GM12873 (cell line): ENCODE measurements at regions not wholly inside any gene's neighbourhood (a gene's known extent, or its start where the extent isn't known, plus 50 kb on each side); places are given as distances from the start of the nearest gene placed in this dataset.

Experiments used
- TF ChIP-seq, protein P1 (sequence below): IDR thresholded peaks from 2 replicates; pipeline ENCODE4 v1.5.1; 2012; ENCODE audit warnings: low read depth, mild to moderate bottlenecking, moderate library complexity, low read length, control low read depth; ENCODE audit not compliant: insufficient read depth; ENCODE audit errors: missing control alignments

DNA sequence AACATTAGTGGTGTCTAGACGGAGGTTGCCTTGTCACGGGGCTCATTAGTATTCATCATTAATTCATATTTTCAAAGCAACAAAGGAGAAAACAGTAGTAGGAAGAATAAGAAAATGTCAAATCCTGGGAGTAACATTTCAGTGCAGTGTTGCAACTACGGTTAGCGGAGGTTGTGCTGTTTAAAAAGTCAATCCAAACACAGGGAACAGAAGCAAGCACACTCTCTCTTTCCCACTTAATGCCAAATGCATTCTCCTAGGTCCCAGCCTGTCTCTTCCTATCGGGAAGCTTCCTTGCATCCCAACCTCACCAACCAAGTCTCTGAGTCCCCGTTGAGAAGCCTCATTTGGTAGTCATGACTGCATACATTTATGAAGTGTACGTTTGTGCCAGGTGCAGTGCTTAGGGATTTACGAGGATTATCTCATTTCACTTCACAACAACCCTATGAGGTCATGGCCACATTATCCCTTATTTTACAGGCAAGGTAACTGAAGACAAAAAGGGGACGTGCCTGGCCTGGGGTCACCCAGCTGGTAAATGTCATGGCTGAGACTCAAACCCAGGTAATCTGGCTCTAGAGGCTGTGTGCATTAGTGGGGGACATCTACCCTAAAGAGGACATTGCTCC is 283.6 kb upstream of the SALL1 start:
- TF ChIP-seq, protein P1, sequence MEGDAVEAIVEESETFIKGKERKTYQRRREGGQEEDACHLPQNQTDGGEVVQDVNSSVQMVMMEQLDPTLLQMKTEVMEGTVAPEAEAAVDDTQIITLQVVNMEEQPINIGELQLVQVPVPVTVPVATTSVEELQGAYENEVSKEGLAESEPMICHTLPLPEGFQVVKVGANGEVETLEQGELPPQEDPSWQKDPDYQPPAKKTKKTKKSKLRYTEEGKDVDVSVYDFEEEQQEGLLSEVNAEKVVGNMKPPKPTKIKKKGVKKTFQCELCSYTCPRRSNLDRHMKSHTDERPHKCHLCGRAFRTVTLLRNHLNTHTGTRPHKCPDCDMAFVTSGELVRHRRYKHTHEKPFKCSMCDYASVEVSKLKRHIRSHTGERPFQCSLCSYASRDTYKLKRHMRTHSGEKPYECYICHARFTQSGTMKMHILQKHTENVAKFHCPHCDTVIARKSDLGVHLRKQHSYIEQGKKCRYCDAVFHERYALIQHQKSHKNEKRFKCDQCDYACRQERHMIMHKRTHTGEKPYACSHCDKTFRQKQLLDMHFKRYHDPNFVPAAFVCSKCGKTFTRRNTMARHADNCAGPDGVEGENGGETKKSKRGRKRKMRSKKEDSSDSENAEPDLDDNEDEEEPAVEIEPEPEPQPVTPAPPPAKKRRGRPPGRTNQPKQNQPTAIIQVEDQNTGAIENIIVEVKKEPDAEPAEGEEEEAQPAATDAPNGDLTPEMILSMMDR = no peak

DNA sequence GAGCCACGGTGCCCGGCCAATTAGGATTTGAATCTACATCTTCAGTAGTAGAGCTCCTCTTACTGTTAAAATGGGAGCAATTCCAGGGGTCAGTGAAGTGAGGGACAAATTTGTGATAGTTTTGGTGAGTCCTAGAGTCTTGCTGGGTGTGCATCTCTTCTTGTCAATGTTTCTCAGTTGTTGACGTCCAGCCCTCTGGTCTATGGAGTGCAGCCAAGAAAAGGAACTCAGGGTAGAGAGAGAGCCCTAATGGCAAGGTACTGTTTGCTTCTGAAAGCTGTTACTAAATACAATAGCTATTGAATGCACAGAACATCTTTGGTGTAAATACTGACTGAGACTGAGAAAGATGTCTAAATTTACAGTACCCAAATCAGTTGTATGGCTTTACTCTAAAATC is 282.5 kb upstream of the SALL1 start:
- TF ChIP-seq, protein P1 = no peak

DNA sequence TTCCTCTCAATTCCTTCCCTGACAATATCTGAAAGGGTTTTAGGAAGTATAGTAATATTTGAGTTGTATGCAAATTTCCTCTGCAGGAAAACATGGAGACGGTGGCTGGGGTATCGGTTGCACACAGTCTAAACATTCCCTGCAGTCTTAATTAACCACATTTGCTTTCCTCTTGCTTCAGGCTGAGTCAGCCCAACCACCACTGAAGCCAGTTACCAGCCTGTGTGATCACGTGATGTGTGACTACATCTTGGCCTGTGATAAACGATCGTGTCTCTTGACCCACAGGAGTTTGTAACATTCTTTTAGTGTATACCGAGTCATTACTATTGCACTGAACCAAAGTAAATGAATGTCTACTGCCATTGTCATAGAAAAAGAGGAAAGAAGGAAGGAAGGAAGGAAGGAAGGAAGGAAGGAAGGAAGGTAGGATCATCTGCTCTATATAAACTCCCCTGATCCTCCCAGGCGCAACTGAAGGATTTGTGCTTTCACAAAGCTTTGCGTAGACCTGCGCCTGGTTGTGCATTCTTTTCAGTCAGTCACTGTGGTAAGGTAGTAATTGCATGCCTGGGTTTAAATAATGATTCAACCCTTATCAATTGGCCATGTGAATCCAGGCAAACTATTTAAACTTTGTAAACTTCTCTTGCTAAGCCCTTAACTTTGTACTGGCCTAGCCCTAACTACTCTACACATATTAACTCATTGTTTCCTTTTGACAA is 280.6 kb upstream of the SALL1 start:
- TF ChIP-seq, protein P1 = no peak

DNA sequence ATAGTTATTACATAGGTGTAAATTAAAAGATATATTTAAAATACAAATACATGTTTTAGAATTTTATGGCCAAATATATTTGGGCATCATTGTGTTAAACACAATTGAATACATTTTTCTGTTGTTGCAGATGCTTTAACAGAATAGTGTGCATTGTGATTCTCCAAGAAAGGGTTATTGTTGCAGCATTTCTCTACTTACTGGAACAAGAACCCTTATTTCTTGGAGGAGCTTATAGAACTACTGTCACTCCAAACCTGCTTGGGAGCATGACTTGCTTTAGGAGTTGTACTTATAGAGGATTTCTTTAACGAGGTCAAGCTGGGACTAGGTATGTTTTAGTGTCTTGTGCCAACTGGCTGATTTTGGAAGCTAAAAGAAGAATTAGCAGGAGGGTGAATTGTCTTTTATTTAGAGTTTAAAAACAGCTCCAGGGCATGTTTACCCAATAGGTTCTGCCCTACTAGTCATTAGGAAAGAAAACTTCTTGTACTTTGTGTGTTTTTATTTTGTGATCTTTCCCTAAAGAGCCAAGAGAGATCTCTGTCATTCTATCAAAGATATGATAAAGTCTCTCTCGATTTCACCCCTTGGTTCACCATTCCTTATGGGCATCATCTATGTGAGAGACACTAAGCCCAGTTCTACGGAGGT is 279.8 kb upstream of the SALL1 start:
- TF ChIP-seq, protein P1 = no peak

DNA sequence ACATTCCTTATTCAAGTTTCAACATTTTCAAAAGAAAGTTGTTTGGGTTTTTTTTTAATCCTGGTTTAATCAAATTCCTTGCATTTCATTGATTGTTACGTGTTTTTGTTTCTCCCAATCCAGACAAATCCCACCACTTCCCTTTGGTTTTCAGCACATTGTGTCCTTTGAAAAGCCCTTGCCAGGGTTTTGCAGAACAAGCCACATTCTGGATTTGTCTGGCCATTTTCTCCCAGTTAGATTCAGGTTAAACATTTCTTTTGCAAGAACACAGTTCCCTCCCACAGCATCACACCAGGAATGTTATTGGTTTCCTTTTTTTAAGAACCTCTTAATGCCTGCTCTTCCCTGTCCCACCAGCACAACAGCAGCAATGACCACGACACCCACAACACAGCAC is 278.0 kb upstream of the SALL1 start:
- TF ChIP-seq, protein P1 = no peak

DNA sequence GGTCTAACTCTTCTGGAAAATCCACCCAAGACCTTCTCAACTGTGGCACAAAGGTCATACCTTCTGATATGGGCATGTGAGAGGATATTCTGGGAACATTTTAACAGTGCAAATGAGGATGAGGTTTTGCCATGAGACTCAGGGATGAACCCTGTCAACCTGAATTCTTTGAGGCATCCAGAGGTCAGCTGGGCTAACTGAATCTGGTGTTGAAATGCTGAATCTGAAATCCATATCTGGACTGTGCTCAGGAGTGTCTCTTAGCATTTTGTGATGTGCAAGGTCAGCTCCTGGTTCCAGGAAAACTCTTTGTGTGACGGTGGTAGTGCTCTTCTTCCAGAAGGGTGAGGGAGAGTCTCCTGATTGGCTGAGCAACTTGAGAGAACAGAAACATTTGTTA is 276.0 kb upstream of the SALL1 start:
- TF ChIP-seq, protein P1 = no peak

DNA sequence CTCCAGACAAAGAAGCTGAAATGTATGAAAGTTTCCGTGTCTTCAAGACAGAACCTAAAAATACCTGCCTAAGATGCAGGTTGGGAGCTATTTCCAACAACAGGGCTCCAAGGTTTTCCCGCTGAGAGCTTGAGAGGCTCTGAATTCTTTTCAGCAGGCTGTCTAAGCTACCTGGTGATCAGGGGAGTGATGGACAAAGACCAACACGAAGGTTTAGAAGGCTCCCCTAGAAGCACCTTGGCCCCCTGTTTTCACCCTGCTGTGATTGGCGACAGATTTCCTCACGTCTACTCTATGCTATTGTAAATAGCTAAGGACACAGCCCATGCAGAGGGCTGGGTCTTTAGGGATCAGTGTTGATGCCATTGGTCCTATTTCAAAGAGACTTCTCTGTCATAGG is 275.2 kb upstream of the SALL1 start:
- TF ChIP-seq, protein P1 = no peak
